Gastroesophageal sphincter (tissue), 3 donors: ENCODE measurements at regions not wholly inside any gene's neighbourhood (a gene's known extent, or its start where the extent isn't known, plus 50 kb on each side); places are given as distances from the start of the nearest gene placed in this dataset.

Source experiments
- CTCF ChIP-seq, 4 experiments: fragments of 200-600 bp in 2 of 4; fragments of 450-650 bp in 2 of 4; sonication (generic) in 1 of 4; IDR thresholded peaks; one replicate each; pipeline ENCODE4 v1.5.1; 2017 to 2019; ENCODE audit warnings: antibody characterized with exemption in 4 of 4, mild to moderate bottlenecking in 2 of 4, moderate library complexity in 2 of 4
- POLR2A ChIP-seq, 2 donors: fragments of 450-650 bp; IDR thresholded peaks; one replicate each; pipeline ENCODE4 v1.6.1; 2017; ENCODE audit warnings: antibody characterized with exemption in 2 of 2, mild to moderate bottlenecking in 2 of 2, moderate library complexity in 1 of 2
- POLR2AphosphoS5 ChIP-seq: sonication (generic); formaldehyde crosslinking; IDR thresholded peaks from one replicate; pipeline ENCODE4 v1.6.1; 2017; ENCODE audit warnings: antibody characterized with exemption

GRCh38 chr1:50333595-50333974, 89.7 kb downstream of the DMRTA2 start:
- peak; percentile 19 to 67 (median 56) for TF ChIP-seq CTCF (IDR thresholded peaks at IDR 0.05)
- no peak for TF ChIP-seq POLR2A (IDR thresholded peaks at IDR 0.05)
- TF ChIP-seq POLR2AphosphoS5, result no peak
